Nephron progenitor cell (in vitro differentiated cells): ENCODE measurements at regions not wholly inside any gene's neighbourhood (a gene's known extent, or its start where the extent isn't known, plus 50 kb on each side); places are given as distances from the start of the nearest gene placed in this dataset.
"Not testable (repeated sequence)": the region's sequence is repeated elsewhere in the genome, so short reads cannot be mapped to it uniquely, and the experiment has no call there.

Experiments used
- DNase-seq: peaks from one replicate; pipeline ENCODE4 v3.0.0; 2021
- H3K27ac Mint-ChIP-seq: 2 replicates; pipeline ENCODE4 v1.8.0; 2021; ENCODE audit warnings: mild to moderate bottlenecking, moderate library complexity, mixed read lengths
- H3K27me3 Mint-ChIP-seq: 2 replicates; pipeline ENCODE4 v1.8.0; 2021; ENCODE audit warnings: mild to moderate bottlenecking, low read depth, mixed read lengths; ENCODE audit not compliant: poor library complexity
- H3K36me3 Mint-ChIP-seq: 2 replicates; pipeline ENCODE4 v1.8.0; 2021; ENCODE audit warnings: low read depth, mixed read lengths
- H3K4me1 Mint-ChIP-seq: 2 replicates; pipeline ENCODE4 v1.8.0; 2021; ENCODE audit warnings: mixed read lengths
- H3K4me3 Mint-ChIP-seq: 2 replicates; pipeline ENCODE4 v1.8.0; 2021; ENCODE audit warnings: mild to moderate bottlenecking, moderate library complexity, mixed read lengths
- H3K9me3 Mint-ChIP-seq: 2 replicates; pipeline ENCODE4 v1.8.0; 2021; ENCODE audit warnings: mild to moderate bottlenecking, moderate library complexity, mixed read lengths
- TF ChIP-seq, protein P1 (sequence below): fragments of 200-600 bp; sonication (generic); IDR thresholded peaks from 2 replicates; pipeline ENCODE4 v1.5.0; 2021; ENCODE audit warnings: antibody characterized with exemption

DNA sequence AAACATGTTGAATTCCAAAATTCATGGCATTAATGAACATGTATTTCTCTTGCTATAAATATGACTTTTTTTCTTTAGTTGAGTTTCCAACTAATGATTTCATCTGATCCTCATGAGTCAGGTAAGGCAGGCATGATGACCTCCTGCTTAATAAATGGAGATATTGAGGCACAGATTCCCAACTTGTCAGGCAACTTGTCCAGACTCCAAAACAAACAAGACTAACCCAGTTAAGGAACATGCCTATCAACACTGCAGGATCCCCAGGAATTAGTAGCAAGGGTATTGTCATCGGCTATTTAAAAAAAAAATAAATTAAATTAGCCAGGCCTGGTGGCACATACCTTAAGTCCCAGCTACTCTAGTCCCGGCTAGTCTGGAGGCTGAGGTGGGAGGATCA is 121.3 kb upstream of the SALL4 start:
- Mint-ChIP-seq H3K27me3 (no peaks in the 10 kb centered on the region), H3K4me1 (peaks cover 33% of the 10 kb centered on the region), H3K27ac (no peak overlapping the region), H3K4me3 (no peak overlapping the region), H3K9me3 (no peaks in the 10 kb centered on the region), H3K36me3 (no peaks in the 10 kb centered on the region)
- no peak for DNase-seq
- TF ChIP-seq, protein P1, sequence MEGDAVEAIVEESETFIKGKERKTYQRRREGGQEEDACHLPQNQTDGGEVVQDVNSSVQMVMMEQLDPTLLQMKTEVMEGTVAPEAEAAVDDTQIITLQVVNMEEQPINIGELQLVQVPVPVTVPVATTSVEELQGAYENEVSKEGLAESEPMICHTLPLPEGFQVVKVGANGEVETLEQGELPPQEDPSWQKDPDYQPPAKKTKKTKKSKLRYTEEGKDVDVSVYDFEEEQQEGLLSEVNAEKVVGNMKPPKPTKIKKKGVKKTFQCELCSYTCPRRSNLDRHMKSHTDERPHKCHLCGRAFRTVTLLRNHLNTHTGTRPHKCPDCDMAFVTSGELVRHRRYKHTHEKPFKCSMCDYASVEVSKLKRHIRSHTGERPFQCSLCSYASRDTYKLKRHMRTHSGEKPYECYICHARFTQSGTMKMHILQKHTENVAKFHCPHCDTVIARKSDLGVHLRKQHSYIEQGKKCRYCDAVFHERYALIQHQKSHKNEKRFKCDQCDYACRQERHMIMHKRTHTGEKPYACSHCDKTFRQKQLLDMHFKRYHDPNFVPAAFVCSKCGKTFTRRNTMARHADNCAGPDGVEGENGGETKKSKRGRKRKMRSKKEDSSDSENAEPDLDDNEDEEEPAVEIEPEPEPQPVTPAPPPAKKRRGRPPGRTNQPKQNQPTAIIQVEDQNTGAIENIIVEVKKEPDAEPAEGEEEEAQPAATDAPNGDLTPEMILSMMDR: no peak

DNA sequence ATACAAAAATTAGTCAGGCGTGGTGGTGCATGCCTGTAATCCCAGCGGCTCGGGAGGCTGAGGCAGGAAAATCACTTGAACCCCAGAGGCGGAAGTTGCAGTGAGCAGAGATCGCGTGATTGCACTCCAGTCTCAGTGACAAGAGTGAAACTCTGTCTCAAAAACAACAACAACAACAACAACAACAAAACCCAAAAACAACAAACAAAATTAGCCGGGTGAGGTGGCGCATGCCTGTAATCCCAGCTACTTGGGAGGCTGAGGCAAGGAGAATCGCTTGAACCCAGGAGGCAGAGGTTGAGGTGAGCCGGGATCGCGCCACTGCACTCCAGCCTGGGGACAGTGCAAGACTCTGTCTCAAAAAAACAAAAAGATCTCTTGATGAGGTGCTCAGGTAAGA is 120.5 kb upstream of the SALL4 start:
- not testable (repeated sequence) for H3K27me3 Mint-ChIP-seq, H3K9me3 Mint-ChIP-seq, DNase-seq, H3K4me3 Mint-ChIP-seq, H3K36me3 Mint-ChIP-seq
- H3K4me1 Mint-ChIP-seq: peaks cover 38% of the 10 kb centered on the region
- H3K27ac Mint-ChIP-seq: peak overlapping the region; percentile 28

DNA sequence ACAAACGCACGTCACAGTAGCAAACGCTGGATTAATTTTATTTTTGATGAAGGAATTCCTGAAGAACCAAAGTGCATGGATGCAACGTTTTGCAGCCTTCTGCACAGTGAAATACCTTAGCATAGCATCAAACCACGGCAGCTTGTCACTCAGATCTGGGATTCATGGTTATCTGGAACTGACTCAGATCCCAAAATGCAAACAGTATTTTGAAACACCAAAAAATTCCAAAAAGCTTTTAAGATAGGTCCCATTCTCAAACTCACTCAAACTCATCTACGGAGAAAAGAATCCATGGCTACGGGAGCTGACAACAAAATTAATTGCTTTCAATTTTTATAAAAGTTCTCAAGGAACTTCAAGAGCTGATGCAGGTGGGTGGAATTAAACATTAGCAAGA is 116.2 kb upstream of the SALL4 start:
- TF ChIP-seq, protein P1: no peak
- DNase-seq: no peak
- Mint-ChIP-seq H3K4me3 (no peak overlapping the region), H3K4me1 (peaks cover 37% of the 10 kb centered on the region), H3K27ac (peak overlapping the region; percentile 27), H3K36me3 (no peaks in the 10 kb centered on the region), H3K9me3 (no peaks in the 10 kb centered on the region), H3K27me3 (no peaks in the 10 kb centered on the region)

DNA sequence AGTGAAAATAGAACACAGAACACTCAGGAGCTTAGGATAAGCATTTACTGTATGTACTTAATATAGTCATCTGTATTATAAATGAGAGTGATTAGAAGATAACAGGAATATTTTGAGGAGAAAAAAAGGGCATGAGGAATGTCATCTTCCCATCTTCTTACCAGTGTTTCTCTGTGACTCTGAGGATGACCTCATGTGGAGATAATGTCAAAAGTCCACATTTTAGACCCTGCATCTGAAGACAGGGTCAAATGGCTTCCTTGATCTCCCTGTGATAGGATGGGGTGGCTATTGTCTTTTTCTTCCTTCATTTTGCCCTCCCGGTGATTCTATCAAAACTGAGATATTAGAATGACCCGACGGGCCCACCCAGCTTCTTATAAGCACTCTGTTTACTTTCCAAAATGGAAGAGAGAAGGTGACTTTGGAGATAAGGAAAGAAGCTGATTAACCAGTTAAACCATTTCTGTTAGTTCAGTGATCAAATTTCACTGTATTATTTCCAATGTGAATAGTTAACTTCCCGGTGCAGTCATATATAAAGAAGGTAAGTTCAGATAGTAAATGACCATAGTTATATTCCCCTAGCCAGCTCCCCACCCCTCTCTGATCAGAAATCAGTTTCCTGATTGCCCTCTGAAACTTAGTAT is 115.7 kb upstream of the SALL4 start:
- peak overlapping the region; percentile 27 for H3K27ac Mint-ChIP-seq
- no peak overlapping the region for H3K4me3 Mint-ChIP-seq
- no peaks in the 10 kb centered on the region for H3K36me3 Mint-ChIP-seq
- no peaks in the 10 kb centered on the region for H3K9me3 Mint-ChIP-seq
- H3K27me3 Mint-ChIP-seq: no peaks in the 10 kb centered on the region
- peaks cover 40% of the 10 kb centered on the region for H3K4me1 Mint-ChIP-seq
- TF ChIP-seq, protein P1: no peak
- DNase-seq: no peak

DNA sequence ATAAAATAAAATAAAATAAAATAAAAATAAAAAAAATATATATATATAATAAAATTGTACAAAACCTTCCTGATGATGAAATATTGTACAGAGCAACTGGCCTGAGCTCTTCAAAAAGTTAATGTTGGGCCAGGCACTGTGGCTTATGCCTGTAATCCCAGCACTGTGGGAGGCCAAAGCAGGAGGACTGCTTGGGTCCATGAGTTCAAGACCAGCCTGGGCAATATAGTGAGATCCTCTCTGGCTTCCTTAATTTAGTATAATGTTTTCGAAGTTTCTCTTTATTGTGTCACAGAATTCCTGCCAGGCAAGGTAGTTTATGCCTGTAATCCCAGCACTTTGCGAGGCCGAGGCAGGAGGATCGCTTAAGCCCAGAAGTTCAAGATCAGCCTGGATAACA is 113.9 kb upstream of the SALL4 start:
- Mint-ChIP-seq H3K36me3 (no peaks in the 10 kb centered on the region), H3K27ac (no peak overlapping the region), H3K9me3 (no peaks in the 10 kb centered on the region), H3K4me3 (no peak overlapping the region), H3K27me3 (no peaks in the 10 kb centered on the region), H3K4me1 (peaks cover 50% of the 10 kb centered on the region)
- no peak for DNase-seq
- TF ChIP-seq, protein P1: no peak

DNA sequence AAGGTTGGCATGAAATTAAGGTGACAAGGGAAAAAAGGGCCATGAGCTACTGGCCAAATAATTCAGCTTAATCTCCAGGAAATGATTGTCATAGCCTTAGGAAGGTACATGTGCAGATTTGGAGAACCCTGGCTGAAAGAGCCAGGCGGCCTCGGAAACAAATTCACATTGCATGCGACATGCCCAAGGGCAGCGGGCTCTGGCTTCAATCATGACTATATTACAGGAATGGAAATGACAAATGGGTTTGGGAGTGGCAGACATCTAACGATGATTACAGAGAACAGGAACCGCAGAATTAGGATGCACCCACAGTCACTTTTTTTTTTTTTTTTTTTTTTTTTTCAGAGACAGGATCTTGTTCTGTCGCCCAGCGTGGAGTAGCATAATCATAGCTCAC is 112.4 kb upstream of the SALL4 start:
- Mint-ChIP-seq H3K27ac (no peak overlapping the region), H3K4me3 (no peak overlapping the region), H3K4me1 (peaks cover 60% of the 10 kb centered on the region), H3K36me3 (no peaks in the 10 kb centered on the region), H3K27me3 (no peaks in the 10 kb centered on the region), H3K9me3 (no peaks in the 10 kb centered on the region)
- DNase-seq: no peak
- TF ChIP-seq, protein P1: no peak
